DMS53 (cell line): ENCODE measurements at regions not wholly inside any gene's neighbourhood (a gene's known extent, or its start where the extent isn't known, plus 50 kb on each side); places are given as distances from the start of the nearest gene placed in this dataset.

ENCODE experiments used
- DNase-seq: peaks from one replicate; lab custom pipeline; 2025; lab: John Stamatoyannopoulos, UW

DNA sequence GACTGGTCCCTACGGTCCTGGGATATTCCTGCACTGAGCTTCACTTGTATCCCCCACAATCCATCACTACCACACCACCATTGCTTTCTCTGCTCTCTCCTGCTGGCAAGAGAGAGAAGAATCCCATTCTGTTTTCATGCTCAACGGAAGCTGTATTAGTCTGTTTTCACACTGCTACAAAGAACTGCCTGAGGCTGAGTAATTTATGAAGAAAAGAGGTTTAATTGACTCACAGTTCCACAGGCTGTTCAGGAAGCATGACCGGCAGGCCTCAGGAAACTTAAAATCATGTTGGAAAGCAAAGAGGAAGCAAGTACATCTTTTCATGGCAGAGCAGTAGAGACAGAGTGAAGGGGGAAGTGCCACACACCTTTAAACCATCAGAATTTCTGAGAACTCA, 260.4 kb upstream of the LYZL1 start:
- DNase-seq = no peak

DNA sequence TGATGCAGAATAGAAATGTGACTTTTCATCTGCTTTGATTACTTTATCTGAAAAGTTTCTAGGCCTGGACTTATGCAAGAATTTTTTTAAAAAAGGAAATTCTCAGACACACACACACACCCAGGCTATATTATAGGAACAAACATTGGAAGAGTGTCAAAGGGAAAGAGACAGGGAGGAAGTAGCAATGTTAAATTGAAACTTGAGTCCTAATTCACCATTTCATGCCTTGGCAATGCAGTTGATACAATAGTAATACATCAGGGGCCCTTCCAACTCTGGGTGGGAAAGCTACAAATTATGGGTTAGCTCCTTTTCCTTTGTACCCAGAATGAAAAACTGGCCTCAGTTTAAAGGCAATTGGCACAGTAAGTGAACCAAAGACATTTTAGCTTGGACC, 258.0 kb upstream of the LYZL1 start:
- DNase-seq = no peak

DNA sequence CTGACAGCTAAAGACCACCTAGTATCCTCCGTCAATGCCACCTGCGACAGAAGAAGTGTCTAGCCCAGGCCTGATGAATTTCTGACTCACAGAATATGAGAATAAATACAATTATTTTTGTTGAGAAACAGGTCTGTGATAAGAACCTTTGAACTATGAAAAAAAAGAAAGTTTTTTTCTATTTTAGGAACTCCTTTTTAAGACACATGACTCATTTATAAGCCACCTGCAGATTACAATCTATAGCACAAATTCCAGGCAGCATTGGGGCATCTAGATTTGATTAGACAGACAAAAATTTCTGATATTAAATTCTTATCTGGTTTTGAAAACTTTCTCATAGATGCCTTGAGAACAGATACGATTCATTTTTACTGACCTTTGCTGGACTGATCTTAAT, 256.7 kb upstream of the LYZL1 start:
- no peak for DNase-seq

DNA sequence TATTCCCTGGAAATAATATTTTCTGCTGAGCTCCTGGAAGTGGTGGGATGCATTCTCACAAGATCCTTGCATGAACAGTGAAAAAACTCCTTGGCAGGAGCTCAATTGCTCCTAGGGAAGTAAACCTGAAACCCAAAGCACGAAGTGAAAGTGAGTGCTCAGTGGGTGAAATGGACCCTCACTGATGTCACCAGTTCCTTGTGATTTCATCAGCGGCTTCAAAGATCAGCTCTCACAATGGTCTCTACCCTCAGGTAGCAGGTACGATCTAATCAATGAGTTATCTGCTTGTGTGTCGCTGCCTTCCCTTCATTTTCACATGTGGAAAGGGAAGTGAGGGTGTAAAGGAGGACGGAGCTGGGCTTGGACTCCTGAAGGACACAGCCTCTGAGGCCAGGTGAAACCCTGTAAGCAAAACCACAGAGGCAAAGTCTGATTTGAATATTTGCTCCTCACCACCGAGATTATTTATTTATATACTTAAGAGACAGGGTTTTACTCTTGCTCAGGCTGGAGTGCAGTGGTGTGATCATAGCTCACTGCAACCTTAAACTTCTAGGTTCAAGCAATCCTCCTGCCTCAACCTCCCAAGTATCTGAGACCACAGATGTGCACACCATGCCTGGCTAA, 255.4 kb upstream of the LYZL1 start:
- no peak for DNase-seq

DNA sequence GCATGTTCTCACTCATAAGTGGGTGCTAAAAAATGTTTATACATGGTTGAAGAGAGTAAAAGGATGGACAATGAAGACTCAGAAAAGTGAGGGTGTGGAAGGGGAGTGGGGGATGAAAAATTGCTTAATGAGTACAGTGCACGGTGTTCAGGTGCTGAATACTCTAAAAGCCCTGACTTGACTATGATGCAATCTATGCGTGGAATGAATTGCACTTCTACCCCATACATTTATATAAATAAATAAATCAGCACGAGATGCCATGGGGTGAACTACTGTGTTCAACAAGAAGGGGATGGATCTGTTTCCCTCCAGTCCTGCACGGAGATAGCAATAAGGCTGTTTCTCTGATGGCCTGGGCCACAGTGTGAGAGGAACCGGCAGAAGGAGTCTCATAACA, 254.3 kb upstream of the LYZL1 start:
- no peak for DNase-seq

DNA sequence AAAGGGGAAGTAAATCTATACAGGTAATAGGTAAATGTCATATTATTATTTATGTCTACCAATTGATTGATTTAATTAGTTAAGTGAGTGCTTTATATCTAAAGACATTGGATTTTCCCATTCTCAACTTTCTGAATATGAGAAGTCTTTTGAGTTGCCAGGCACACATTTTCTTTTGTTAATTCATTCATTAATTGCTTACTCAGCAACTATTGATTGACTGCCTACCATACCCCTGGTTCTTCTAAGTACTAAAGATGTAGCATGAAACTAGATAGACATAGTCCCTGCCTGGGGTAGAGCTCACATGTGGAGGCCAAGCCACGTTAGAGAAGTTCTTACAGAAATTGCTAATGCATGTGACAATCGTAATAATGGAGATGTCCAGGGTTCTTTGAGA, 253.1 kb upstream of the LYZL1 start:
- no peak for DNase-seq

DNA sequence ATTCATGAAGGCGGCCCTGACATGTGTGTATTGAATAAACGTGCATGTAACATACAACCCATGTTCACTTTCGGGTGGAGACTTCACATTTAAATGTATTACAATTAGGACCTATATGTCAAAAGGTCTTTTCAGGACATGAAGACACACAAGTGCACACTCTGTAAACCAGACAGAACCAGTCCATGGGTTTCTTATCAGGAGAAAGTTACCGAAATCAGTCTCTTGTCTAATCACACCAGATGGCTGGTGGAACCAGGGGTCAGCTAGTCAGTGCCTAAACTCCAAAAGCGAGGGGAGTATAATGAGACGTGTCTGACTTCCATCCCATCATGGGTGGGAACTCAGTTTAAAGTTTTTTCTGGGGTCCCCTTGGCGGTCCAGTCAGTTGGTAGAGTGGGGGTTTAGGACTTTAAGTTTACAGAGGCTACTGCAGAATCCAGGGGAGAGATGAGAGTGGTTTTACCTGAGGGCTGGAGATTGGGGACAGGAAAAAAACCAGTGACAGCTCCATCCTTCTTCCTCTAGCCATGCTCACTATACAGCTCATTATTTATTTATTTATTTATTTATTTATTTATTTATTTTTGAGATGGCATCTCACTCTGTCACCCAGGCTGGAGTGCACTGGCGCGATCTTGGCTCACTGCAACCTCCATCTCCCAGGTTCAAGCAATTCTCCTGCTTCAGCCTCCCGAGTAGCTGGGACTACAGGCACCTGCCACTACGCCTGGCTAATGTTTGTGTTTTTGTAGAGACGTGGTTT, 251.3 kb upstream of the LYZL1 start:
- DNase-seq = no peak

DNA sequence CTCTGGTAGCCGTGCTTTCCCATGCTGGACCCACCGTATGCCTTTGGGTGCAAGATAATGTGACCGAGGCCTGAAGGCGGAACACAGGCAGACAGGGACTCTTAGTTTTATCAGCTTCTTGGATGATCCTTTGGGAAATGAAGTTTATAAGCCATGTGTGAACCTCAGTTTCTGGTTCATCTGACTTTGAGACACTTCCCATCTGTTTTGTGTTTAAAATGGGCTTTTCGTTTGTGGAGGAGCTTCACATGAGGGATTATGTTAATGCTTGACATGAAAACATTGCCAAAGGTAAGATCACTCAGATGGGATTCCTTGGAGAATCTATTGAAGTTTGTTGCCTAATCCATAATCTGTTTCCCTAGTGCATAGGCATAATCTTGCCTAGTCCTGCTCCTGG, 249.8 kb upstream of the LYZL1 start:
- DNase-seq = no peak

DNA sequence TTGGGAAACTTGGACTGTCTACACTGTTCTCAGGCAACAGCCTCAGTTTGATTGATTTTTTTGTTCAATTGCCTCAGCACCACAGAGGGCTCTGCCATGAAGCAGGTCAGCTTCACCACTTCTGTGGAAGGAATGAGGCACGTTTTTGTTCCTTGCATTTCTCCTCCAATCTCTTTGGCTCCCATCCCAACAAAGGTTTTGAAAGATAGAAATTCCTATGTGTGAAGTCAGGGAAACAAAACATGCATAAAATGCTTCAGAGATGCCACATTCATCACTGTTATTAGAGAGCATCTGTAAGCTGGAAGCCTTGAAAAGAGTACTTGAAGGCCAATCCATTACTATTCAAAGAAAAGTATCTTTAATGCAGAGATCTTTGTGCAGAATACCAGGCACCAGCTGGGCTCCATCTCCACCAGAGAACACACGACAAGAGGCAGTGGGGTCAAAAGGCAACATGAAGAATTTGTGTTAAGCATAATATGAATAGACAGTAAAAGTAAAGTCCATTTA, 249.1 kb upstream of the LYZL1 start:
- DNase-seq = no peak

DNA sequence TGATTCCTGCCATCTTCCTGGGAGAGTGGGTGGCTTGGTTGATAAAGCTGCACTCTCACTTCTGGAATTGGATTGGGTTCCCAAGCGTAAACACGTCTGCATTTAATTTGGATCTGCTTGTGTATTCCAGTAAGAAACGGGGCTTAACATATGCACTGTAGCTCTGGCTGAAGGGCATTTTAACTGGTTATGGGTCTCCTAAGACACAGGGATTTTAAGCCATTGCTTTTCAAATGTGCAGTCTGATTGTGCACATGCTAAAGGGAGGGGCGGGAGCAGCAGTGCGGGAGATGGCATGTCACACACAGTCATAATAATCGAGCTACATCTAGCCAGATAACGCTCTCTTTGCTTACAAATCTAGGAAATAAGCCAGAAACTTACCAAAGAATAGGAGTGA, 247.3 kb upstream of the LYZL1 start:
- no peak for DNase-seq

DNA sequence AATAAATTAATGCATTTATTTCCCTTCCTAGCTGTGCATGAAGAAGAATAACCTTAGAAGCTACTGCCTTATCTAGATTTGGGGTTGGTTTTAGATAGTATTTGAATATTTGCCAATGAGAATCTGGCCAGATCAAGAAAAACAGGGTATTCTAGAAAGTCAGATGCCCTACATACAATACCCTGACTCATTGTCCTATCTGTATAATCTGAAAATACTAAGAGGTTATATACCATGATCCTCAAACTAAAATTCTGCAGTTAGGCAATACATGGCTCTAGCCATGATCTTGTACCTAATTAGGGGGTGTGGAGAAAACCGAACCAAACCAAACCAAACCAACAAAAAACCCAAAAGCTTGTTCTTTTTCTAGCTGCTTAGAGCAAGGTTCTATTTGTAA, 240.4 kb upstream of the LYZL1 start:
- no peak for DNase-seq

DNA sequence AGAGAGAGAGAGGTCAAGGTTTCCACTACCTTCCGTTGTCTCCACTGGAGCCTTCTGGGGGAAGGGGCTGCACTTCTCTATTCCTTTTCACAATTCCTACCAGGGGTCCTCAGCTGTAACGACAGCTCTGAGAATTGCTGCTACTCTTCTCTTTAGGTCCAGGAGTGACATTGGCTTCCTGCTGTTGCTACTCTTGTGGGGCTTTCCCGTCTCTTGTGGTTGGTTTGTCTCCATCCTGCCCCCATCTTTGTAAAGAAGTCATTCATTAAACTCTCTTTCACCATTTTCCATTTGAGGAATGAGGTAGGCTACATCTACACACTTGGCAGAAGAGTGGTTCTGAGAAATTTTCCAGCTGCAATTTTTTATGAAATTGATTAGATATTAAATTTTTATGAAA, 238.8 kb upstream of the LYZL1 start:
- DNase-seq = no peak

DNA sequence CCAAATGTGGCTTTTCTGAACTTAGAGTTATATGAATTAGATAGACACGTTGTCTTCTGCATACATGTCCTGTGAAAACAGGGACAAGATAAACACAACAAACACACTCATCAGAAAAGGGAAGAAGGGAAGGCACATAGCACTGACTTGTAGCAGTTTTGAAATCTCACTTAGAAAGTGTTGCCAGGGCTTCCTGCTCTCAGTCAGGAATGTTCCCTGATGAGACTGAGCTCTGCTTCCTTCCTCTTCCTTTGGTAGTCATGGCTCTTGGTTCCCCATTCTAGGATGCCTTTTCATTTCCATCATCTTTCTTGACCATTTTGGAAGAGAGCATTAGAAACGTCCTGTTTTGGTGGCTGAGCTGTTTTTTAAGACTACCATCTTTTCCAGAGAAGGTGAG, 233.8 kb upstream of the LYZL1 start:
- DNase-seq = no peak

DNA sequence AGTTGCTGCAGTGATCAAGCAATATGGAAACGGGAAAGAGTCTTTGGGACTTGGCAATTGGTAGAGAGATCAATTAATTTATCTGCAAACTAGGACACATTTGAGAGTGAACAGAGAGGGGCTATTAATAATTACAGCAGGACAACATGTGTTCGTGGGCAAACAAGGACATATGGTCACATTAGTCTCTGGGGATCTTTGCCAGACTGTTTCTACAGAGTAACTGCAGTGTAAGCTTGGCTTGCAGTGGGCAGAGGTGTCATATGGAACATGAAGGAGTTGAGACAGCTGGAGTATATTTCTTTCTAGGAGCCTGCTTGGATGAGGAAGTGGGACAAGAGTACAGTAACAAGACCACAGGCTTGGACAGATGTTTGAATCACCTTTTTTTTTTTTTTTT, 232.1 kb upstream of the LYZL1 start:
- DNase-seq = no peak

DNA sequence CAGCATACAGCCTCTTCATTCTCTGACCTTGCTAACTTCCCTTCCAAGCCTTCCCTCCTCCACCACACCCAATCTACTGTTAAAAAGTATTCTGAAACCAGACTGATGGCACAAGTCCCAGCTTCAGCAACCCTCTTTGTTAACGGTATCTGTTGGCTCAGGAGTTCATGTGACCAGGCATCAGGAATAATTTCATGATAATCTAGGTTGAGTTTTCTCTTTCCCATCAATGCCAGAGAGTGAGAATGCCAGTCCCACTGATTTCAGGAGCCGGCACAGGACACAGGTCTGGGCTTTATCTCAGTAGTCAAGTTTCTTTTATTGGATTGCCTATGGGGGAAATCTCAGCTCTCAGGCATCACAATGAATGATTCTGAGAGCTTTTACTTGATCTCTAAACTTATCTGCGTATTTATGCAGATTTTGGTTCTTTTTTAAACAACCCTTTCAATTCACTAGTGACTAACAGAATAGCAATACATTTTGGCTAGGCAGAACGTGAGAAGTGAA, 231.0 kb upstream of the LYZL1 start:
- DNase-seq = no peak

DNA sequence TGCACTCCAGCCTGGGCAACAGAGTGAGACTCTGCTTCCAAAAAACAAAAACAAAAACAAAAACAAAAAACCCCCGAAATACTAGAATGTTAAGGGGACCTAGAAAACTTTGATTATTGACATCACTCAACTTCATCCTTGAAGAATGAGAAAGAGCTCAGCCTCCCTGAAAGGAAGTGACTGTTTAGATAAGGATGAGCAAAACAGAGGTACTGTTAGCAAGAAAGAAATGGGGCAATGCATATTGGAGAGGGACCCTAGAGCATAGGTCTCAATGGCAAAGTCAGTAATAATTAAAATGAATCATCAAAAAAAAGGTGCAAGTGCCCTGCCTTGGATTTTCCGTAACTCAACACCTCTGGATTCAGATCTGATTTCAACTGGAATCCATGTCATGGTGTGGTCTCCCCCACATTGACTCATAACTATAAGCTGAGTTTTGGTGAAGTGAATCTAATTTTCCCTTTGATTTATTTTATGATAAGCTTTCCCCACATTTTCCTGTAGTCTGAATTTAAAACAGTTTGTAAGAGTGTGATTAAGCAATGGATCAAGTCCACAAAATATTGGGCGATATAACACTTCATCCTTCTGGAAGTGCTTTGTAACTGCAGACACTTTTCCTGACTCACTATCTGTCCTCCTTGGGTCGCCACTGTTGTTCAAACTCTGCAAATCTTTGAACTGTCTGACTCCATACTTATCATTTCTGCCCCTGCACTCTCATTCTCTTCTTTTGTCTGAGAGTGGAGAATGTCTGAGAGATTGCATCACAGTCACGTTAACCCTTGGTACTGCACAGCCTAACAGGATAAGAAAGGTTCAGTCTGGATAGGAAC, 224.8 kb upstream of the LYZL1 start:
- DNase-seq = no peak

DNA sequence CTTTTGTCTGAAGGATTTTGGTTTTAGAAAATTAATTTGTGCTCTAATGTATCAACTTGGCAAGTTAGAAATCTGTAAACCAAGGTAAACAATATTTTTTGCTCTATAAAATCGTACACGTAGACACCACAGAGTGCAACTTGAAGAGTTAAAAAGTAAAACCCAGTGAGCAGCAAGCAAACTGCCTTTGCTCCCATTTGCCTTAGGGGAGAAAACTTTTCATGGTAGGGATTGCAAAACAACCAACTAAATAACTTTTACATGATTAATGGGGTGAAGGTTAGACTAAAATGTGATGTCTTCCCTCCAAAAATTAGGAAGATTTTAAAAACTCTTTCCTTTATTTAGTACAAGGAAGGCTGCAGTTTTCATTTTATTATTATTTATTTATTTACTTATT, 224.2 kb upstream of the LYZL1 start:
- DNase-seq = no peak

DNA sequence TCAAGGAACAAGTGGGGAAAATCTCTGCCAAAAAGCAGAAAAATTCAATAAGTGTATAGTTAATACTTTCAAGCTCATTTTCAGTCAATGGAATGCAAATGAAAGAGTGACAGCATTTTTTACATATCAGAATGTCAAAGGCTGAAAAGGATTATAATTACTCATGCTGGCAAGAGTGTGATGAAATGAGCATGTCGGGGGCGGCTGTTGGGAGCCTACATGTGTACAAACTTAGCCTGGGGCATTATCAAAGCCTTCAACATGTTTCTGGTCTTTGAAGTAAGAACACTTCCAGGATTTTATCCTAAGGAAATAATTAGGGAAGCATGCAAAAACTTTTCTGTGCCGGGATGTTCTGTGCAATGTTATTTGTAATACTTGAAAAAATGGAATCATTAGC, 221.7 kb upstream of the LYZL1 start:
- DNase-seq = no peak

DNA sequence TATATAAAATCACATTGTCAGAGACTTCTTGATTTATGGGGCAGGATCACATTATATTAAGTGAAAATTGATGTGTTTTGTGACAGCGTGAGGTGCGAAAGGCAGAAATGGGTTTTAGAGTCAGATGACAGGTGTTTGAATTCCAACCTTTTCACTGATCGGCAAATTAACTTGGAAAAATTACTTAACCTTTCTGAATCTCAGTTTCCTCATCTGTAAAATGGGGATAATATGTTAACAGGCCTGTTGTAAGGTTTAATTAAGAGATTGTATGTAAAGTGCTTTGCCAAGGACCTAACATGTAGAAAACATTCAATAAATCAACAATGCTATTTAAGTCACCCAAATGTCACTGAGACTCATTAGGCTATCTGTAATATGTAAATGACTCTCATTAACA, 221.2 kb upstream of the LYZL1 start:
- DNase-seq = no peak

DNA sequence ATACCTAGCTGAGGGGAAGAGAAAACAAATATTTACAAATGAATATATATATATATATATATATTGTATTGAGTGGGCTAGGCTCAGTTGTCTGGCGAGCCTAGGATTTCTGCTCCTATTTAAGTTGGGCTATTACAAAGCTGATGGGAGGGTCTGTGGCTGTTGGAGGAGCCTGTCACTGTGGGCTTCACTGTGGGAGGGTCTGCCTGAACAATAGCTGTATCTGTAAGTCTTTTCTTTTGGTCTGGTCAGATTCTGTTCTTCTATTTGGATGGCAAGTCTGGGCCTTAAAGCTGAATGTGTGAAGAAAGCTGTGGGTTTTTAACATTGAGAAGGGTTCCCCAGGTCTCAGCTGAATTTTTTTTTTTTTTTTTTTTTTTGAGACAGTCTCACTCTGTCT, 220.6 kb upstream of the LYZL1 start:
- no peak for DNase-seq

DNA sequence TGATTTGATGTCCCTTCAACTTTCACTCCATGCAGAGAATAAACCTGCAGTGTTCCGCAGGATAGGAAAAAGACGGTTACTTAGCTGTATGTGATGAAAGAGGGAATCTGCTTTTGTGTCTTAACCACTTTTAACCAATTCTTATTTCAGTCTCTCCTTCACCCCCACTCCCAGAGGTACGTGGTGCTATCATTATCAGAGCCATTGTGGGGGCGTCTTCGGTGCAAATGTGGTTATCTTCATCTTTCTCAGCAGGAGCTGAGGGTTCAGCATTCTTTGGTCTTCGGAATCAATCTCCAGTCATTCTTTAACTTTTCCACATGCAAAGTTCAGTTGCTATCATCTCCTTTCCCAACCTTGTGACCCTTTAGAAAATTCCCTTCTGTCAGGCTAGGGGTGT, 219.9 kb upstream of the LYZL1 start:
- no peak for DNase-seq

DNA sequence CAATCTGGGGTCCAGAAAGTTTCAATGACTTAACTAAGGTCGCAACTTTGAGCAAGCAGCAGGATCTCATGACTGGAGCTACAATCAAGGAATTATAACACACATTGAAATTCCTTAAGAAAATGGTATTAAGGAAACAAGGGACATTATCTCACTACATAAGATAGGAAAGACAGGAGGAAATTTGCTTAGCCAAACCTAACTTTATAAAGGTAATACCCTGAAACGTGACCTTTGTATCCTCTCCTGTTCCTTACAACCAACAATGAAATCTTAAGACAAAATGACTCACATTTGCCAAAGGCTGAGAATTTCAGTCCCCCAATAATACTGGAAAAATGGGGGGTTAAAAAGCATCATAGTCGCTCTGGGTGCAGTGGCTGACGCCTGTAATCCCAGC, 218.9 kb upstream of the LYZL1 start:
- no peak for DNase-seq

DNA sequence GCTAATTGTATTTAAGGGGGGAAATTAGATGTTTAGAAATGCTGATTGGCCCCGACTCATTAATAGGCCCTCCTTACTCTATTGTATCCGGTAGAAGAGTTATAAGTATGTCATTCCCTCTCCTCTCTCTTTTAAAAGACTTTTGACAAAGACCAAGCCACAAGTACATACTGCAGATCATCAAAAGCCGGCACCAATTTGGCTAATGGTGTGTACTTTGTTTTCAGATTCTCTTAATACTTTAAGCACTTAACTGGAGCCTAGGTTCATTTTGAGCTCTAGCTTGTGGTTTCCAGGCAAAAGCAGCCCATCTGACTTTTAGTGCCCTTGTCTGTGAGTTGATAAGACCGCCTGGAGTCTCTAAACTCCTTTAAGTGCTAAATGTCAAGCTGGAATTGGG, 210.0 kb upstream of the LYZL1 start:
- no peak for DNase-seq
